ENCODE measurements at regions not wholly inside any gene's neighbourhood (a gene's known extent, or its start where the extent isn't known, plus 50 kb on each side); places are given as distances from the start of the nearest gene placed in this dataset.

- no peak for TF ChIP-seq POLR2AphosphoS5 (IDR thresholded peaks at IDR 0.05; ENCODE audit: low read depth, low read length)
- TF ChIP-seq POLR2A (IDR thresholded peaks at IDR 0.05; ENCODE audit: low read depth, low read length): no peak
- TF ChIP-seq TAF1 (IDR thresholded peaks at IDR 0.05; ENCODE audit: borderline replicate concordance, low read depth, low read length): no peak
Observed at GRCh38 chr16:51651061-51651466, 500.0 kb upstream of the SALL1 start.

All from GM12892 (cell line).